ENCODE measurements at regions not wholly inside any gene's neighbourhood (a gene's known extent, or its start where the extent isn't known, plus 50 kb on each side); places are given as distances from the start of the nearest gene placed in this dataset.

DNA sequence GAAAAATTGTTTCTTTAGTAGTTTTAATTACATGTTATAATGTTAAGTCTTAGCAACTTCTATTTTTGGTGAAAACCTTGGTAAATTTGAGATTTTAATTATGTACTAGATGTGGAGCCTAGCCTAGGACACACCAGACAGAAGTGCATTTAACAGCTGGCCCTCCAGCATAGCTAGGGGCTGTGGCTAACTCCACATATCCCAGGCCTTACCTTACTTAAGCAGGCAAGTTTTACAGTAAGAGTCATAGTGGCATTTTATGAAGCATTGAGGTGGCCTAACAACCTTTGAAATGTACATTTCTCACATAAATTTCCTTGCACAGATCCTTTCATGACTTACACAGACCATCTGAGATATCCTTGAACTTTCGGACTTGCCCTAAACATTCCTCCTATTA, 71.6 kb upstream of the C4orf54 start:
- H3K27ac ChIP-seq, result no peak overlapping the region
- no peaks in the 10 kb centered on the region for H3K27me3 ChIP-seq (replicated peaks)
- no peak for DNase-seq (ENCODE audit: low read depth in 1 of 2, low spot score in 2 of 2)
- H3K4me3 ChIP-seq, result no peak overlapping the region
- peaks cover 3% of the 10 kb centered on the region; the same call in 1 of the 2 replicates for H3K4me1 ChIP-seq (replicated peaks)
- no peaks in the 10 kb centered on the region for H3K9me3 ChIP-seq (replicated peaks)
- no peaks in the 10 kb centered on the region for H3K36me3 ChIP-seq

- Histone ChIP-seq H3K9me3 (replicated peaks) (no peaks in the 10 kb centered on the region), H3K27me3 (replicated peaks) (no peaks in the 10 kb centered on the region), H3K4me1 (replicated peaks) (peaks cover 9% of the 10 kb centered on the region), H3K36me3 (no peaks in the 10 kb centered on the region), H3K4me3 (no peak overlapping the region), H3K27ac (no peak overlapping the region)
- no peak for DNase-seq (ENCODE audit: low read depth in 1 of 2, low spot score in 2 of 2)
Observed at GRCh38 chr4:99724067-99724466, 66.4 kb upstream of the C4orf54 start.

DNA sequence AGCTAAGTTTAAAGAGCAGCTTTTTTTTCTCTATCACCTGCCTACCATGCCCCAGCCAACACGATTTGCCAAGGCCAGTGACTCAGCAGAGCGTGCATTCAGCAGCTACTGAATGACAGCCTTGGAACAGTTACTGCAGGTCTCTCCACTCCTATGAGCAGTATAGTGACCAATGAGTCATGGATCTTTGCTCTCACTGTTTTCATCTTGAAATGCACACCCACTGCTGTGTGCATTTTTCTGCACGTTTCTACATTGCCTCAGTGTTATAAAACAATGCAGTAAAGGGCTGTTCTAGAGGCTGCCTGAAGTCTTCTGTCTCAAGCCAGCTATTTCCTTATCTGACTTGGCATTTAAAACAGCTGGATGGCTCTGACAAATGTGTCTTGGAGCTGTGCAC, 66.0 kb upstream of the C4orf54 start:
- Histone ChIP-seq H3K27ac (no peak overlapping the region), H3K27me3 (replicated peaks) (no peaks in the 10 kb centered on the region), H3K4me1 (replicated peaks) (peaks cover 9% of the 10 kb centered on the region), H3K9me3 (replicated peaks) (no peaks in the 10 kb centered on the region), H3K4me3 (no peak overlapping the region), H3K36me3 (no peaks in the 10 kb centered on the region)
- DNase-seq (ENCODE audit: low read depth in 1 of 2, low spot score in 2 of 2), result peak in 1 of 2 experiments; percentile 5

DNA sequence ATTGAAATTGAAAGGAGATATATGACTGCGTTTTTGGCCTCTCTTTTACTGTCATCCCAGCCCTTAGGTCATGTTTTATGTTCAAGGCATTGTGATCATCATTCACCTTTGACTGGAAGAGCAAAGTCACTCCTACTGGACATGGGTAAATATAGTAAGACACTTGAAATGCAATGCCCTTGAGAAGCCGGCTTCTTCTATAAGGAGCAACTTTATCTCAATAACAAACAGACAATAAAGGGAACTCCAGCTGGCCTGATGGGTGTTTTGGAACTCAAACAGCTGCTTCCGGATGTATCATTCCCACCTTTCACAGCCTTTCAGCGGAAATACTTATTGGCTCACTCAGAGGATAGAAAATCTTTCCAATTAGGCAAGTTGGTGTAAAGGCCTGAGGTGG, 65.1 kb upstream of the C4orf54 start:
- no peaks in the 10 kb centered on the region for H3K36me3 ChIP-seq
- H3K27me3 ChIP-seq (replicated peaks), result no peaks in the 10 kb centered on the region
- no peak overlapping the region for H3K27ac ChIP-seq
- no peaks in the 10 kb centered on the region for H3K9me3 ChIP-seq (replicated peaks)
- H3K4me3 ChIP-seq, result no peak overlapping the region
- peaks cover 9% of the 10 kb centered on the region for H3K4me1 ChIP-seq (replicated peaks)
- DNase-seq (ENCODE audit: low read depth in 1 of 2, low spot score in 2 of 2), result no peak

- Histone ChIP-seq H3K36me3 (no peaks in the 10 kb centered on the region), H3K27me3 (replicated peaks) (no peaks in the 10 kb centered on the region), H3K4me1 (replicated peaks) (peaks cover 11% of the 10 kb centered on the region), H3K4me3 (no peak overlapping the region), H3K9me3 (replicated peaks) (no peaks in the 10 kb centered on the region), H3K27ac (no peak overlapping the region)
- no peak for DNase-seq (ENCODE audit: low read depth in 1 of 2, low spot score in 2 of 2)
Observed at GRCh38 chr4:99722006-99722405, 64.4 kb upstream of the C4orf54 start.

GRCh38 chr4:99720206-99720605, 62.6 kb upstream of the C4orf54 start:
- Histone ChIP-seq H3K36me3 (no peaks in the 10 kb centered on the region), H3K27me3 (replicated peaks) (no peaks in the 10 kb centered on the region), H3K4me1 (replicated peaks) (peaks cover 11% of the 10 kb centered on the region), H3K4me3 (no peak overlapping the region), H3K9me3 (replicated peaks) (no peaks in the 10 kb centered on the region), H3K27ac (no peak overlapping the region)
- no peak for DNase-seq (ENCODE audit: low read depth in 1 of 2, low spot score in 2 of 2)

GRCh38 chr4:99716996-99717395, 59.4 kb upstream of the C4orf54 start:
- Histone ChIP-seq H3K9me3 (replicated peaks) (no peaks in the 10 kb centered on the region), H3K27ac (no peak overlapping the region), H3K4me3 (no peak overlapping the region), H3K4me1 (replicated peaks) (peaks cover 6% of the 10 kb centered on the region), H3K27me3 (replicated peaks) (no peaks in the 10 kb centered on the region), H3K36me3 (no peaks in the 10 kb centered on the region)
- DNase-seq (ENCODE audit: low read depth in 1 of 2, low spot score in 2 of 2), result peak in 1 of 2 experiments; percentile 25

GRCh38 chr4:99715286-99715685, 57.7 kb upstream of the C4orf54 start:
- H3K36me3 ChIP-seq, result no peaks in the 10 kb centered on the region
- no peak for DNase-seq (ENCODE audit: low read depth in 1 of 2, low spot score in 2 of 2)
- H3K27ac ChIP-seq, result no peak overlapping the region
- peaks cover 21% of the 10 kb centered on the region for H3K4me1 ChIP-seq (replicated peaks)
- H3K27me3 ChIP-seq (replicated peaks), result no peaks in the 10 kb centered on the region
- H3K4me3 ChIP-seq, result no peak overlapping the region
- H3K9me3 ChIP-seq (replicated peaks), result no peaks in the 10 kb centered on the region

- Histone ChIP-seq H3K4me3 (no peak overlapping the region), H3K27ac (no peak overlapping the region), H3K4me1 (replicated peaks) (peaks cover 21% of the 10 kb centered on the region), H3K27me3 (replicated peaks) (no peaks in the 10 kb centered on the region), H3K36me3 (no peaks in the 10 kb centered on the region), H3K9me3 (replicated peaks) (no peaks in the 10 kb centered on the region)
- DNase-seq (ENCODE audit: low read depth in 1 of 2, low spot score in 2 of 2), result no peak
Observed at GRCh38 chr4:99714179-99714578, 56.6 kb upstream of the C4orf54 start.

- H3K4me1 ChIP-seq (replicated peaks), result peaks cover 21% of the 10 kb centered on the region
Observed at GRCh38 chr4:99712530-99712929, 54.9 kb upstream of the C4orf54 start.

GRCh38 chr4:99712099-99712498, 54.5 kb upstream of the C4orf54 start:
- no peak overlapping the region for H3K4me3 ChIP-seq
- H3K9me3 ChIP-seq (replicated peaks), result no peaks in the 10 kb centered on the region
- no peak for DNase-seq (ENCODE audit: low read depth in 1 of 2, low spot score in 2 of 2)
- H3K36me3 ChIP-seq, result no peaks in the 10 kb centered on the region
- no peaks in the 10 kb centered on the region for H3K27me3 ChIP-seq (replicated peaks)
- no peak overlapping the region for H3K27ac ChIP-seq
- H3K4me1 ChIP-seq (replicated peaks), result peaks cover 20% of the 10 kb centered on the region

More at GRCh38 chr4:99712530-99712929, 54.9 kb upstream of the C4orf54 start:
- no peaks in the 10 kb centered on the region for H3K9me3 ChIP-seq (replicated peaks)
- H3K36me3 ChIP-seq, result no peaks in the 10 kb centered on the region
- DNase-seq (ENCODE audit: low read depth in 1 of 2, low spot score in 2 of 2), result no peak
- H3K27me3 ChIP-seq (replicated peaks), result no peaks in the 10 kb centered on the region
- no peak overlapping the region for H3K4me3 ChIP-seq
- H3K27ac ChIP-seq, result no peak overlapping the region

DNA sequence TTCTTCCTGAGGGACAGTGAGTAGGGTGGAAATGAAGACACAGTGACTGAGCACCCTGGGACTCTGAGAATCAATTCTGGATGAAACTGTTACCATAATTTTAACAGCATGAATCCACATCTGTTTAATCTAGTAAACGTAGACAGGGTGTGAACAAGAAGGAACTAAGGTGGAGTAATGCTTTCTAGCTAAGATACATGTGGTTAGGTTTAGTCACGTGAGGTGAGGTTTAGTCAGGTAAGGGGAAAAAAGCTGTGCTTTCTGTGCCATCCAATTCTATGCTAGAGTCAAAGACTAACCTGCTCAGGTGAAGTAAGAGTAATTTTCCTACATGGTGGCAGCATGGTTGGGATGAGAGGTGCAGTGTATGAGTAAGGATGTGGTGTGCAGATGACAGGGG, 54.0 kb upstream of the C4orf54 start:
- peaks cover 16% of the 10 kb centered on the region for H3K4me1 ChIP-seq (replicated peaks)
- 0 out of 2 replicates have a peak overlapping the region, but pooled peaks have one; percentile 42 for H3K27ac ChIP-seq
- no peaks in the 10 kb centered on the region for H3K9me3 ChIP-seq (replicated peaks)
- no peak for DNase-seq (ENCODE audit: low read depth in 1 of 2, low spot score in 2 of 2)
- H3K27me3 ChIP-seq (replicated peaks), result no peaks in the 10 kb centered on the region
- no peak overlapping the region for H3K4me3 ChIP-seq
- H3K36me3 ChIP-seq, result no peaks in the 10 kb centered on the region

- peaks cover 15% of the 10 kb centered on the region for H3K4me1 ChIP-seq (replicated peaks)
- H3K27ac ChIP-seq, result 0 out of 2 replicates have a peak overlapping the region, but pooled peaks have one; percentile 42
- H3K36me3 ChIP-seq, result no peaks in the 10 kb centered on the region
- no peak overlapping the region for H3K4me3 ChIP-seq
- DNase-seq (ENCODE audit: low read depth in 1 of 2, low spot score in 2 of 2), result peak in 1 of 2 experiments; percentile 51
- H3K27me3 ChIP-seq (replicated peaks), result no peaks in the 10 kb centered on the region
- no peaks in the 10 kb centered on the region for H3K9me3 ChIP-seq (replicated peaks)
Observed at GRCh38 chr4:99710681-99711345, 53.2 kb upstream of the C4orf54 start.

DNA sequence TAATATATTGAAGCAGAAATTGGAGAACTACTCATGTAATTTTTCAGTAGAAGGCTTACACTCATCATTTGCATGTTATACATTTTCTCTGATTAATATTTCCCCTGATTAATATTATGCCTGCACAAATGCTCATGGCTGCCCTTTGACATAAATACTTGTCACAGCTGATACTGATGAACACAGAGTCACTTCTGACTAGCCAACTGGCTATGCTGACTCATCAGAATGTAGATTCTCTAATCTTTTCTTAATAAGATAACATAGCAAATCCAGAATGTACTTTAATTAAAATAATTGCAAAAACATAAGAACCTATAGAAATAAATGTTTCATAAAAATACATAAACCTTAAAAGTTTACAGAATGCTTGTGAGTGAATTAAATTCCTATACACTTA, 52.4 kb upstream of the C4orf54 start:
- H3K9me3 ChIP-seq (replicated peaks), result no peaks in the 10 kb centered on the region
- no peak for DNase-seq (ENCODE audit: low read depth in 1 of 2, low spot score in 2 of 2)
- H3K4me1 ChIP-seq (replicated peaks), result peaks cover 15% of the 10 kb centered on the region
- no peak overlapping the region for H3K4me3 ChIP-seq
- no peaks in the 10 kb centered on the region for H3K36me3 ChIP-seq
- H3K27ac ChIP-seq, result no peak overlapping the region
- H3K27me3 ChIP-seq (replicated peaks), result no peaks in the 10 kb centered on the region

DNA sequence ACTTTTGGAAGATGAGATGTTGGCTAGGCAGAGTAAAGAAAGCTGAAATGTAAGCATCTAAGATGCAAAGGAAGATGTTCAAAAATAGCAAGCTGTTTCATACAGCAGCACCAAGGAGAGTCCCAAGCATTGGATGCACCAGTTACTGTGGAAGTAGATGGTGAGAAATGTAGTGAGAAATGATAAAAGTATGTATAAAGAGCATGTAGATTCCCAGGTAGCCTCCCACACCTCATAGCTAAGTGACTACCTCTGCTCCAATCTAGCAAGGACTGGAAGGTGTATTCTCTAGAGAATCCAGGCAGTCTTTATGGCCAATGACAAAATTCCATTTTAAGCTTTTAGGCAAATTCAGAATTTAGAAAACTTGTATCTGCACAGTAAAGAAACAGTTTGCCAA, 50.9 kb upstream of the C4orf54 start:
- no peak overlapping the region for H3K27ac ChIP-seq
- DNase-seq (ENCODE audit: low read depth in 1 of 2, low spot score in 2 of 2), result no peak
- H3K27me3 ChIP-seq (replicated peaks), result no peaks in the 10 kb centered on the region
- H3K4me1 ChIP-seq (replicated peaks), result peaks cover 15% of the 10 kb centered on the region
- no peaks in the 10 kb centered on the region for H3K9me3 ChIP-seq (replicated peaks)
- H3K36me3 ChIP-seq, result no peaks in the 10 kb centered on the region
- no peak overlapping the region for H3K4me3 ChIP-seq
